Mesendoderm (in vitro differentiated cells): ENCODE measurements at regions not wholly inside any gene's neighbourhood (a gene's known extent, or its start where the extent isn't known, plus 50 kb on each side); places are given as distances from the start of the nearest gene placed in this dataset.

Experiments
- DNase-seq: peaks from one replicate; pipeline ENCODE4 v3.0.0; 2013
- H2AK5ac ChIP-seq: 2 replicates; pipeline ENCODE4 v1.6.1; 2013; ENCODE audit warnings: low read length, inconsistent platforms
- H2BK120ac ChIP-seq: 2 replicates; pipeline ENCODE4 v1.6.1; 2013; ENCODE audit warnings: low read depth, mild to moderate bottlenecking, low read length, moderate library complexity, mixed read lengths
- H2BK15ac ChIP-seq: replicated peaks from 2 replicates; pipeline ENCODE4 v1.6.1; 2013; ENCODE audit warnings: low read depth, mild to moderate bottlenecking, moderate library complexity
- H2BK5ac ChIP-seq: 2 replicates; pipeline ENCODE4 v1.6.1; 2013; ENCODE audit warnings: low read length, inconsistent platforms
- H3K18ac ChIP-seq: 2 replicates; pipeline ENCODE4 v1.6.1; 2013; ENCODE audit warnings: mild to moderate bottlenecking, low read length, mixed read lengths
- H3K23ac ChIP-seq: one replicate; pipeline ENCODE4 v1.6.1; 2013; ENCODE audit warnings: low read length
- H3K27ac ChIP-seq: 2 replicates; pipeline ENCODE4 v1.5.1; 2013; ENCODE audit warnings: low read depth, mild to moderate bottlenecking, inconsistent platforms, low read length, moderate library complexity
- H3K27me3 ChIP-seq: 2 replicates; pipeline ENCODE4 v1.6.1; 2013; ENCODE audit warnings: low read length, control low read depth, mild to moderate bottlenecking, inconsistent platforms; ENCODE audit not compliant: insufficient read depth, poor library complexity
- H3K36me3 ChIP-seq: 2 replicates; pipeline ENCODE4 v1.6.1; 2013; ENCODE audit warnings: low read length, inconsistent platforms; ENCODE audit not compliant: control insufficient read depth, insufficient read depth
- H3K4ac ChIP-seq: one replicate; pipeline ENCODE4 v1.6.1; 2013; ENCODE audit warnings: low read depth, mild to moderate bottlenecking, low read length, moderate library complexity
- H3K4me1 ChIP-seq: 2 replicates; pipeline ENCODE4 v1.6.1; 2013; ENCODE audit warnings: low read depth, low read length, inconsistent platforms; ENCODE audit not compliant: control insufficient read depth
- H3K4me2 ChIP-seq: 2 replicates; pipeline ENCODE4 v1.6.1; 2013; ENCODE audit warnings: low read length
- H3K4me3 ChIP-seq: 2 replicates; pipeline ENCODE4 v1.5.1; 2013; ENCODE audit warnings: mild to moderate bottlenecking, low read length
- H3K56ac ChIP-seq: one replicate; pipeline ENCODE4 v1.6.1; 2013; ENCODE audit warnings: low read length
- H3K79me1 ChIP-seq: 2 replicates; pipeline ENCODE4 v1.6.1; 2013; ENCODE audit warnings: low read length, inconsistent platforms
- H3K79me2 ChIP-seq: 2 replicates; pipeline ENCODE4 v1.6.1; 2013; ENCODE audit warnings: mild to moderate bottlenecking, low read length; ENCODE audit not compliant: control insufficient read depth, insufficient read depth
- H3K9ac ChIP-seq: 2 replicates; pipeline ENCODE4 v1.6.1; 2013; ENCODE audit warnings: low read length, inconsistent platforms
- H4K5ac ChIP-seq: one replicate; pipeline ENCODE4 v1.6.1; 2013; ENCODE audit warnings: low read length
- H4K8ac ChIP-seq: one replicate; pipeline ENCODE4 v1.6.1; 2013; ENCODE audit warnings: low read depth, mild to moderate bottlenecking, control low read depth, low read length, moderate library complexity
- WGBS: extraction: QIAGEN DNeasy Blood & Tissue Kit; methylation state at CpG from one replicate; pipeline ENCODE4 v1.1.7; 2013; ENCODE audit warnings: low lambda C conversion rate, missing lambda C conversion rate; ENCODE audit not compliant: insufficient coverage; ENCODE audit errors: extremely low coverage; 5-methylcytosine and 5-hydroxymethylcytosine counted together

DNA sequence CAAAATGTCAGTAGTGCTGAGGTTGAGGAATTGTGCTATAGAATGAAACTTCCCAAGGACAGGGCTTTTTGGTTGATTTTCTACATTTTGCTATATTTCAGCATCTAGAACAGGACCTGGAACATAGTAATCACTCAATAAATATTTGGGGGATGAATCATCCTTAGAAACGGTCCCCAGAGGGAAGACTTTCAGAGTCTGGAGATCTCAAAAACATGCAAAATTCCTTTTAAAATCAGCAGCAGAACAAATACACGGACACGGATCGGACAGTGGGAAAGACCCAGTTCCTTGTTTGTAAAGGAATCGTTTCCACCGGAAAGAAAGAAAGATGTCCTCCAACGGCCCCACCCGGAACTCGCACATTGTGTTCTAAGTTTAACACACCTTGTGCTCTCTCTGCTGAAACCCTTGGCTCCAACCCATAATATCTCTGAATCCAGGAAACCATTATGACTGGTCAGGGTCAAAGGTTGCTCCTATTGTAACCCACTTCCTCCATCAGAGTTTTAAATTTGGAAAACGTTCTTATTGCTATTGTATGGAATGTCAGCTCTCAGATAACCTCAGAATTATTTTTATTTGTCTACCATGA is 617.2 kb downstream of the MED13L start:
- no peak overlapping the region for H3K9ac ChIP-seq
- no peak overlapping the region for H2AK5ac ChIP-seq
- H3K27me3 ChIP-seq, result no peaks in the 10 kb centered on the region
- no peak overlapping the region for H3K27ac ChIP-seq
- no peak overlapping the region for H2BK120ac ChIP-seq
- no peak overlapping the region for H3K4me2 ChIP-seq
- H4K5ac ChIP-seq, result no peak overlapping the region
- H3K79me2 ChIP-seq, result no peaks in the 10 kb centered on the region
- no peak overlapping the region for H3K4ac ChIP-seq
- no peak overlapping the region for H3K23ac ChIP-seq
- no CpG with 5 or more reads among the region's 10 CpGs for WGBS
- no peak overlapping the region for H2BK15ac ChIP-seq
- no peaks in the 10 kb centered on the region for H3K36me3 ChIP-seq
- H3K79me1 ChIP-seq, result no peaks in the 10 kb centered on the region
- no peaks in the 10 kb centered on the region for H3K4me1 ChIP-seq
- no peak overlapping the region for H4K8ac ChIP-seq
- H3K56ac ChIP-seq, result no peak overlapping the region
- H3K18ac ChIP-seq, result no peak overlapping the region
- no peak for DNase-seq
- no peak overlapping the region for H3K4me3 ChIP-seq
- H2BK5ac ChIP-seq, result no peak overlapping the region

- no peaks in the 10 kb centered on the region for H3K79me1 ChIP-seq
- H3K36me3 ChIP-seq, result no peaks in the 10 kb centered on the region
- H2BK5ac ChIP-seq, result no peak overlapping the region
- H3K79me2 ChIP-seq, result no peaks in the 10 kb centered on the region
- H2AK5ac ChIP-seq, result no peak overlapping the region
- no peak overlapping the region for H4K8ac ChIP-seq
- no peak overlapping the region for H3K4me3 ChIP-seq
- H3K4ac ChIP-seq, result no peak overlapping the region
- H3K27me3 ChIP-seq, result no peaks in the 10 kb centered on the region
- no peak overlapping the region for H3K23ac ChIP-seq
- no peak overlapping the region for H4K5ac ChIP-seq
- no peak overlapping the region for H3K9ac ChIP-seq
- no peak overlapping the region for H3K56ac ChIP-seq
- DNase-seq, result no peak
- no peaks in the 10 kb centered on the region for H3K4me1 ChIP-seq
- no peak overlapping the region for H3K18ac ChIP-seq
- no peak overlapping the region for H2BK120ac ChIP-seq
- H3K27ac ChIP-seq, result no peak overlapping the region
- H2BK15ac ChIP-seq, result no peak overlapping the region
- no CpG with 5 or more reads among the region's 4 CpGs for WGBS
- H3K4me2 ChIP-seq, result no peak overlapping the region
Measured at GRCh38 chr12:115659422-115659821, 618.1 kb downstream of the MED13L start.

- Histone ChIP-seq H3K18ac (no peak overlapping the region), H3K79me2 (no peaks in the 10 kb centered on the region), H3K27me3 (no peaks in the 10 kb centered on the region), H3K27ac (no peak overlapping the region), H3K56ac (no peak overlapping the region), H2AK5ac (no peak overlapping the region), H3K79me1 (no peaks in the 10 kb centered on the region), H3K4me1 (no peaks in the 10 kb centered on the region), H3K9ac (no peak overlapping the region), H2BK15ac (no peak overlapping the region), H2BK5ac (no peak overlapping the region), H3K4me3 (no peak overlapping the region), H3K36me3 (no peaks in the 10 kb centered on the region), H3K4ac (no peak overlapping the region), H4K5ac (no peak overlapping the region), H3K23ac (no peak overlapping the region), H2BK120ac (no peak overlapping the region), H4K8ac (no peak overlapping the region), H3K4me2 (no peak overlapping the region)
- no peak for DNase-seq
- no CpG with 5 or more reads among the region's 7 CpGs for WGBS
Measured at GRCh38 chr12:115657081-115658013, 620.1 kb downstream of the MED13L start.

- DNase-seq, result no peak
- H3K56ac ChIP-seq, result no peak overlapping the region
- no peak overlapping the region for H2AK5ac ChIP-seq
- H3K36me3 ChIP-seq, result no peaks in the 10 kb centered on the region
- H4K8ac ChIP-seq, result no peak overlapping the region
- no peak overlapping the region for H2BK15ac ChIP-seq
- H3K79me1 ChIP-seq, result no peaks in the 10 kb centered on the region
- H3K23ac ChIP-seq, result no peak overlapping the region
- H3K4me2 ChIP-seq, result no peak overlapping the region
- H3K9ac ChIP-seq, result no peak overlapping the region
- no peak overlapping the region for H3K4ac ChIP-seq
- H3K18ac ChIP-seq, result no peak overlapping the region
- H3K4me3 ChIP-seq, result no peak overlapping the region
- H2BK120ac ChIP-seq, result no peak overlapping the region
- H3K27ac ChIP-seq, result no peak overlapping the region
- H2BK5ac ChIP-seq, result no peak overlapping the region
- H3K79me2 ChIP-seq, result no peaks in the 10 kb centered on the region
- no peak overlapping the region for H4K5ac ChIP-seq
- H3K27me3 ChIP-seq, result no peaks in the 10 kb centered on the region
- no CpG with 5 or more reads among the region's 10 CpGs for WGBS
- no peaks in the 10 kb centered on the region for H3K4me1 ChIP-seq
Measured at GRCh38 chr12:115650026-115650425, 627.5 kb downstream of the MED13L start.

DNA sequence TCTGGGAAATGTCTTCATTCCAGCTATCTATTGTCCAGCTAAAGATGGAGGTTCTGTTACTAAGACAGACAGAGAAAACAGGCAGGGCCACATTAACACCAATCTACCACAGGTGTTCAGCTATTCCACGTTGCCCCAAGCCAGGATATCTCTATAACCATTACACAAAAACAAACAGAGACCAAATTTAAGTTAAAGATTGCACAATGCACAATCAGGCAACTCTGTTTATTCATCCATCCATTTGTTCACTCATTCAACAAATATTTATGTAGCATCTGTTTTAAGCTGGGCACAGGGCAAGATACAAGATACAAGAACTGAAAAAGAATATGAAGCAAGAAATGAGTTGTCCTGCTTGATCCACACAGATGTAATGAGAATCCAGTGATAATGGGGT is 629.0 kb downstream of the MED13L start:
- Histone ChIP-seq H3K4me1 (no peaks in the 10 kb centered on the region), H3K18ac (no peak overlapping the region), H2BK5ac (no peak overlapping the region), H3K9ac (no peak overlapping the region), H3K27ac (no peak overlapping the region), H2AK5ac (no peak overlapping the region), H3K56ac (no peak overlapping the region), H3K4ac (no peak overlapping the region), H3K23ac (no peak overlapping the region), H3K36me3 (no peaks in the 10 kb centered on the region), H3K4me2 (no peak overlapping the region), H2BK120ac (no peak overlapping the region), H3K79me2 (no peaks in the 10 kb centered on the region), H2BK15ac (no peak overlapping the region), H4K8ac (no peak overlapping the region), H3K4me3 (no peak overlapping the region), H4K5ac (no peak overlapping the region), H3K79me1 (no peaks in the 10 kb centered on the region), H3K27me3 (no peaks in the 10 kb centered on the region)
- WGBS, result no CpG with 5 or more reads among the region's 1 CpG
- DNase-seq, result no peak
